ENCODE measurements at regions not wholly inside any gene's neighbourhood (a gene's known extent, or its start where the extent isn't known, plus 50 kb on each side); places are given as distances from the start of the nearest gene placed in this dataset.

GRCh38 chr10:10612151-10612550 is 405.5 kb upstream of the CELF2 start:
- Histone ChIP-seq H3K4me1 (no peaks in the 10 kb centered on the region), H3K27me3 (no peaks in the 10 kb centered on the region), H3K4me3 (no peak overlapping the region), H3K27ac (no peak overlapping the region), H3K36me3 (no peaks in the 10 kb centered on the region), H3K9me3 (no peaks in the 10 kb centered on the region)
- intact Hi-C loops (cut with DNase I) = no loop called here
- TF ChIP-seq POLR2A (IDR thresholded peaks at IDR 0.05) (no peak), CTCF (IDR thresholded peaks at IDR 0.05) (no peak)
- DNase-seq = no peak
- WGBS, 2 donors = 89% methylated on average over 3 of the region's 3 CpGs

GRCh38 chr10:10613656-10614244 is 403.9 kb upstream of the CELF2 start:
- WGBS, 2 donors = 53 to 59% methylated on average over 3 of the region's 3 CpGs
- Histone ChIP-seq H3K4me3 (no peak overlapping the region), H3K4me1 (no peaks in the 10 kb centered on the region), H3K27ac (no peak overlapping the region), H3K36me3 (no peaks in the 10 kb centered on the region), H3K9me3 (no peaks in the 10 kb centered on the region), H3K27me3 (no peaks in the 10 kb centered on the region)
- no peak for TF ChIP-seq POLR2A (IDR thresholded peaks at IDR 0.05)
- TF ChIP-seq CTCF (IDR thresholded peaks at IDR 0.05) = no peak
- DNase-seq = no peak
- intact Hi-C loops (cut with DNase I) = no loop called here

GRCh38 chr10:10617686-10618085 is 400.0 kb upstream of the CELF2 start:
- 88 to 97% methylated on average over 2 of the region's 2 CpGs for WGBS, 2 donors
- no peak for TF ChIP-seq POLR2A (IDR thresholded peaks at IDR 0.05)
- no peak for TF ChIP-seq CTCF (IDR thresholded peaks at IDR 0.05)
- intact Hi-C loops (cut with DNase I) = no loop called here
- Histone ChIP-seq H3K4me3 (no peak overlapping the region), H3K27ac (no peak overlapping the region), H3K9me3 (no peaks in the 10 kb centered on the region), H3K4me1 (no peaks in the 10 kb centered on the region), H3K36me3 (no peaks in the 10 kb centered on the region), H3K27me3 (no peaks in the 10 kb centered on the region)
- DNase-seq = no peak

- 75 to 92% methylated on average over 1 of the region's 1 CpG for WGBS, 2 donors
- no peaks in the 10 kb centered on the region for H3K9me3 ChIP-seq
- no peak for DNase-seq
- H3K4me3 ChIP-seq = no peak overlapping the region
- no peaks in the 10 kb centered on the region for H3K4me1 ChIP-seq
- intact Hi-C loops (cut with DNase I) = no loop called here
- no peaks in the 10 kb centered on the region for H3K36me3 ChIP-seq
- no peaks in the 10 kb centered on the region for H3K27me3 ChIP-seq
- no peak overlapping the region for H3K27ac ChIP-seq
- no peak for TF ChIP-seq POLR2A (IDR thresholded peaks at IDR 0.05)
- TF ChIP-seq CTCF (IDR thresholded peaks at IDR 0.05) = no peak
Measured at GRCh38 chr10:10618139-10618538, 399.5 kb upstream of the CELF2 start.

- Histone ChIP-seq H3K4me1 (no peaks in the 10 kb centered on the region), H3K4me3 (no peak overlapping the region), H3K36me3 (no peaks in the 10 kb centered on the region), H3K27me3 (no peaks in the 10 kb centered on the region), H3K27ac (no peak overlapping the region), H3K9me3 (no peaks in the 10 kb centered on the region)
- TF ChIP-seq CTCF (IDR thresholded peaks at IDR 0.05) = no peak
- no peak for TF ChIP-seq POLR2A (IDR thresholded peaks at IDR 0.05)
- DNase-seq = no peak
- intact Hi-C loops (cut with DNase I) = no loop called here
- 60 to 64% methylated on average over 6 of the region's 6 CpGs for WGBS, 2 donors
Measured at GRCh38 chr10:10623958-10624566, 393.6 kb upstream of the CELF2 start.

Measured in esophagus squamous epithelium (tissue), 5 donors.